Activated T-cell treated with anti-CD3 and anti-CD28 coated beads, Interleukin-2, amount 50 U/mL, for 1 hour (primary cell): ENCODE measurements at regions not wholly inside any gene's neighbourhood (a gene's known extent, or its start where the extent isn't known, plus 50 kb on each side); places are given as distances from the start of the nearest gene placed in this dataset.
A peak's percentile ranks its signal among the peaks of the same experiment; 100 is the strongest.
"Not testable (repeated sequence)": the region's sequence is repeated elsewhere in the genome, so short reads cannot be mapped to it uniquely, and the experiment has no call there.

Experiments
- DNase-seq: peaks from one replicate; pipeline ENCODE4 v3.0.0-alpha.2; 2020

DNA sequence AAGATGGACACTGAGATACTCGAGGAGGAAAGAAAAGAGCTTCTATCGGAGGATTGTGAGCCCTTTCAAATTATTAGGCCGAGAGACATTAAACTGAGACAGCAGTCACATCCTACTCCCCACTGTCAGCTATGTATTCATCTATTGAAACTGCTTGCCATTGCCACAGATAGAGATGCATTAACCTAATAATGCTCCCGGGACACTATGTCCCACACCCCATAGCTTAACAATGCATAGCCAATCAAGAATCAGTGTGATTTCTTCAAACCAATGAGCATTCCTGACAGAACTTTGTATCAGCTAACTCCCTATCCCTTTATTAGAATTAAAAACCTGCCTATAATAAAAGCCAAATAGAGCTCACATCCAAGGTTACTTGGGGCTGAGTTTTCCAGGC is 118.1 kb upstream of the NEIL3 start:
- DNase-seq = no peak

DNA sequence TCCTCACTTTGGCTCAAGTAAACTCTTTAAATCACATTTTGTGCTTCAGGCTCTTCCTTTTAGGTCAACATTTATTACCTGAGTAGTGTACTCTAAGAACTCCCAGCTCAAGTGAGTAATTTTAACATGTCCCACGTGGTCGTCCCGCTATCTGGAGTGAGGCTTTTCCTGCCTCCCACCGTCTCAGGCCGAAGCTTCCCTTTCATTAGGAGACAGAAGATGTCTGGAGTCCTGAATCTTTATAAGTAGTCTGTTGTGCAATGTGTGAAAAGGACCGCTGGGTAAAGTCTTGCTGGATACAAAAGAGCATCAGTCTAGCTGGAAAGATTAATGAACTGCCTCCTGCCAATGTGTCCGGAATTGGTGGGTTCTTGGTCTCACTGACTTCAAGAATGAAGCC is 117.7 kb upstream of the NEIL3 start:
- no peak for DNase-seq

DNA sequence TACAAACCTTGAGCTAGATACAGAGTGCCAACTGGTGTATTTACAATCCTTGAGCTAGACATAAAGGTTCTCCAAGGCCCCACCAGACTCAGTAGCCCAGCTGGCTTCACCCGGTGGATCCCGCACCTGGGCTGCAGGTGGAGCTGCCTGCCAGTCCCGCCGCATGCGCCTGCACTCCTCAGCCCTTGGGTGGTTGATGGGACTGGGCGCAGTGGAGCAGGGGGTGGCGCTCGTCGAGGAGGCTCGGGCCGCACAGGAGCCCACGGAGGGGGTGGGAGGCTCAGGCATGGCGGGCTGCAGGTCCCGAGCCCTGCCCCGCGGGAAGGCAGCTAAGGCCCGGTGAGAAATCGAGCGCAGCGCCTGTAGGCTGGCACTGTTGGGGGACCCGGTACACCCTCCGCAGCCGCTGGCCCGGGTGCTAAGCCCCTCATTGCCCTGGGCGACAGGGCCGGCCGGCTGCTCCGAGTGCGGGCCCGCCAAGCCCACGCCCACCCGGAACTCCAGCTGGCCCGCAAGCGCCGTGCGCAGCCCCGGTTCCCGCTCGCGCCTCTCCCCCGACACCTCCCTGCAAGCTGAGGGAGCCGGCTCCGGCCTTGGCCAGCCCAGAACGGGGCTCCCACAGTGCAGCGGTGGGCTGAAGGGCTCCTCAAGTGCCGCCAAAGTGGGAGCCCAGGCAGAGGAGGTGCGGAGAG is 116.5 kb upstream of the NEIL3 start:
- not testable (repeated sequence) for DNase-seq

DNA sequence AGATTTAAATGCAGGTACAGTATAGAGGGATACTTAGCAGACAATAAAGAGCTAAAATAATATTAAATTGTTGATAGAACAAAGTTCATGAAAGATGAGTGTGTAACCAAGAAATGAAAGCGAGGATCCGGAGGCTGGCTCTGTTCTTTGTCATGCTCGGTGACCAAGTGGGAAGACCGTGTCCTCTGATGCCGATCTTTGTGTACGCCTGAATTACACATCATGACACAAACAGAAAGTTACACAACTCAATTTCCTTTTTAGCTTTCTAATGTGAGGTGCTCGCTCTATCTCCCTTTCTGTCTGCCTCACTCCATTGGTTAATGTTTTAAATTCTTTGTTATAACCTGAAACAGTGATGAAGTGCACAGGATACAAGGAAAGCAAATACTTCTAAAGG is 114.8 kb upstream of the NEIL3 start:
- DNase-seq = no peak

DNA sequence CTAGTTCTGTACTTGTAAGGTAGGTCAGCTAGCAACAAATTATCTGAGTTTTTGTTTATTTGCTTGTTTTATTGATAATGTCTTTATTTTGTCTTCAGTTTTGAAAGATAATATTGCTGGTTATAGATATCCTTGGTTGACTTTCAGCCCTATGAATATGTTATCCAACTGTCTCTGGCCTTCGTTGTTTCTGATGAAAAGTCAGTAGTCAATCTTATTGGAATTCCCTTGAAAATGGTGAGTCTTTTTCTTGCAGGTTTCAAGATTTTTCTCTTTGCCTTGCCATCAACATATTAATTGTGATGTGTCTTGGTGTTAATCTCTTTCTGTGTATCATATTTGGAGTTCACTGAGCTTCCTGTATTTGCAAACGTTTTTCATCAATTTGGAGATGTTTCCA is 113.1 kb upstream of the NEIL3 start:
- DNase-seq = no peak

DNA sequence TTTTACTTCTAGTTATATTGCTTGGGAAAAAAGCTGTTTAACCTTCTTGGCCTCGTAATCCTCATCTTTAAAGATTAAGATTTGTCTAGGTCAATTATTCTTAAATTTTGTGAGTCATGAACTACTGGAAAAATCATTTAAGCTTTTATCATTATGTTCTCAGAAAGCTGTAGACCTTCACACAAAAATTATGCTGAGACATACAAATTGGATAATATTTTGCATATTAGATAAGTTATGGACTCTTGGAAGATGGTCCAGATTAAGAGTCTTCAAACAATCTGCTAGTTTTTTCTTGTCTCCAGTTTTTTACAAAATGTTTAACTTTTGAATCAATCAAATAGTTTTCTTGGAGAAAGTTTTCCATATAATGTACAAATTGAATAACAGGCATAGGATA is 108.1 kb upstream of the NEIL3 start:
- DNase-seq = no peak

DNA sequence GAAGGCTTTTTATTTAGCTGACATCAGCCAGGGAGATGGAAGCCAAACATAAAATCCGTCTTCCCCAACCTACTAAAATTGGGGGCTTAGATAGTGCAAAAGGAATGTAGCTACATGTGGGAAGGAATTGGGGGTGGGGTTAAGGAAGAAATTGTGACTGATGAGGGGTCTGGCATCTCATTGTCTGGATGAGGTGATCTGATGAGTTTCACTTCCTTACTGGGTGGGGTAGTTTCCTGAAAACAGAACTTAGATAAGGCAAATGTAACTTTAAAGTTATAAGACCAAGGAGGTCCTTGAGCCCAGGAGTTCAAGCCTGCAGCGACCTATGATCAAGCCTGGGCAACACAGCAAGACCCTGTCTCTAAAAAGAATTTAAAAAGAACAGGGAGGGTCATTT is 105.5 kb upstream of the NEIL3 start:
- DNase-seq = no peak

DNA sequence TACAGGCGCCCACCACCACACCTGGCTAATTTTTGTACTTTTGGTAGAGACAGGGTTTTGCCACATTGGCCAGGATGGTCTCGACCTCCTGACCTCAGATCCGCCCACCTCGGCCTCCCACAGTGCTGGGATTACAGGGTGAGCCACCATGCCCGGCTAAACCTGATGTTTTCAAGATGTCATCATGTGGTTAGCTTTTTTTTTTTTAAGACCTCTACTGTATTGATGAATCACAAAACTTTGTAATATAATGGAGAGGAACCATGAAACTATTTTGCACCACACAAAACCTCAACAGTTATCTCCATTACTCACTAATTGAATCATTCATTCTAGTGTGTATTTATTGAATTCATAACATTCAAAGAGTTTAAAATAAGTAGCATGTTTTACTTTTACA is 94.7 kb upstream of the NEIL3 start:
- DNase-seq = no peak

DNA sequence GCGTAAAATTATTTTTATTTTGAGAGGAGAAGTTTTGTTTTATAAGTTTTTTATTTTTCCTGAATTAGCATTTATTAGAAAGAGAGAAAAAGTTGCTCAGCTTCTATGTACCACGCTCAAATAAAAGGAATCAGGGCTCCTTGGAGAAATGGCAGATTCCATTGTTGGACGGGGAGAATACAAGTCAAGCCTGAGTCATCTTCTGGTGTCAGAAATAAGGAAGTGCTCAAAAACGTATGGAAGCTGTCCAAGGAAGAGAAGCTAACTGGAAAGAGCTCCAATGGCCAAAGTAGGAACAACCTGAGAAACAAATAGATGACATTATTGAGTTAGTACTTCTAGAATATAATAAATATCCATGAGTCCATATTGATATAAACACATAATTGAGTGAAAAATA is 89.3 kb upstream of the NEIL3 start:
- DNase-seq = no peak

DNA sequence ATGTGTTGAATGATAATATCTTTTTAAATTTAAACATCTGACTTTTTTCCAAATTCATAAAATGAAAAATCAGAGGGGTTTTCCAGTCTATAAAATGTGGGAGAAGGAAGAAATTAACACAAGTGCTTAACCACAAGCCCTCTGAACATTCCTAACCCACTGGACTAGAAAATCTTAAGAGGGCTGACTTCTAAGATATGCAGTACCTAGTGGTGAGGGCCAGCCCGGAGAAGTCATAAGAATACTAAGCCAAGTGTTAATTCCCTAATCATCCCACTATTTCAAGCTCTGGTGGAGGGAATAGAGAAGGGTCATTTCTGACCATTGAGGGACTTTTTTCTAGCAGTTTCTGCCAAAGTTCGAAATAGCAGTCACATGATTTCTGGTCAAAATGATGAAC is 86.9 kb upstream of the NEIL3 start:
- no peak for DNase-seq

DNA sequence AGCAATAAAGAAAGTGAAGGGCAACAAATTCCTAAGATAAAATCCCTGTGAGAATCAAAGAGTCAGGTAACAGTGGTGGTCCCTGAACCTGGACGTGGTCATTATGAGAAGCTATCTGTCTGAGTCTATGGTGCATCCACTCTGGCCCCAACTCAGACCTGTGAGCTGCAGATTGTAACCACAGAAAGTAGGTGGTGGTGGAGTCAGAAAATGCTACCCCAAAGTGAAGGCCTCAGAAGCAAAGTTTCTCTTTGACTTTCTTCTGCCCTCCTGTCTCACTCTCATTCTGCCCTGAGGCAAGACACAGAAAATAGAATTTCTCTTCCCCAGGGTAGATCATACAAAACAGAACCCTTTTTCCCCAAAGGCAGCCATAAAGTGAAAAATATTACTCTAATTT is 84.1 kb upstream of the NEIL3 start:
- DNase-seq = no peak

DNA sequence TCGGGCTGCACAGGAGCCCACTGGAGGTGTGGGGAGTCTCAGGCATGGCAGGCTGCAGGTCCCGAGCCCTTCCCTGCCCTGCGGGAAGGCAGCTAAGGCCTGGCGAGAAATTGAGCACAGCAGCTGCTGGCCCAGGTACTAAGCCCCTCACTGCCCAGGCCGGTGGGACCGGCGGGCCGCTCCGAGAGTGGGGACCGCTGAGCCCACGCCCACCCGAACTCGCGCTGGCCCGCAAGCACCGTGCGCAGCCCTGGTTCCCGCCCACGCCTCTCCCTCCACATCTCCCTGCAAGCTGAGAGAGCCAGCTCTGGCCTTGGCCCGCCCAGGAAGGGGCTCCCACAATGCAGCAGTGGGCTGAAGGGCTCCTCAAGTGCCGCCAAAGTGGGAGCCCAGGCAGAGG is 82.0 kb upstream of the NEIL3 start:
- no peak for DNase-seq

DNA sequence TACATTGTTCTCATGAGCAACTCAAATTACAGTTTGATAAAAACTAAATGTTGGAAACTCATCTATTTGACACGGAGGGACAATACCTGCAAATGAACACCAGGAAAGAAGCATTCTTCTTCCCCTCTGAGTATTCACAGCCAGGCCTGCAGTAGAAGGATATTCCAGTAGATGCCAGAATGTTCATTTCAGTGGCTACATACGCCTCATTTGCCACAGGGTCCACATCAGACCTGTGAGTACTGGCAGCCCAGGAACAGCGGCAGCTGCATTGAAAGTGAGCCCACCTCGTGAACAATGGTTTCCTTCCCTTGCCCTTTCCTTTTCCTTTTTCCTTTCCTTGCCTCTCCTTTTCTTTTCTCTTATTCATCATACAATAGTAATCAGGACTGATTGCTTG is 81.1 kb upstream of the NEIL3 start:
- DNase-seq = no peak

DNA sequence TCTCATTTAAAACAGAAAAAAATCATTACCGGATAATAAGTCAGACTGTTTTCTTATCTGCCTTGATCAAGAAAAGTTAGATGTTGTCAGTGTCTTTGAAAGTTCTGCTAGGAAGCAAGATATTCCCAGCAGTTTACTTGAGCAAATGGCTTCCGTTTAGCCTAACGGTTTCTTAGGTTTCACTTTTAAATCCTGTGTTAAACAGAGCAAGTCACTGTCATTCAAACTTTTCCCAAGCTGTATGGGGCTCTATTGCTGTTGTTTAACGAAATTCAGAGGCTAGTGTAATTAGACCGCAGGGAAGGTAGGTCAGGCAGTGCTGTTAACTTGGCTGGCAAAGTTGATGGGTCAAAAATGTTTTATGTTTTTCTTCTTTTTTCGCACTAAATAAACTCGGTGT is 80.3 kb upstream of the NEIL3 start:
- DNase-seq = no peak

DNA sequence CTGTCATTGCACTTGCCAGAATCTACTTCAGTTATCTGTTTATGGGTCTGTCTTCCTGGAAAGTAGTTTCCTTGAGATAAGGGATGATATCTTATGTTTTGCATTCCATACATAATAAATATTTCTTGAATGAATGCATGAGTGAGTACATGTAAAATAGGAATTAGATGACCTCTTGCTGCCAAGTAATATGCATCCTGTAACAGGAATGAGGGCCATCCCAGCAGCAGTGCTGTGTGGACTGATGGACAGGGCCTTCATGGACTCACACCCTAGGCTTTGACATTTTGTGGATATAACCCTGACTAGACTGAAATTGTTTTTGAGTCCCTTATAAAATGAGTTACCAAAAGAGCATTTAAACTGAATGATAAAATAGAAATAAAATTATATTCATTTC is 77.2 kb upstream of the NEIL3 start:
- no peak for DNase-seq

DNA sequence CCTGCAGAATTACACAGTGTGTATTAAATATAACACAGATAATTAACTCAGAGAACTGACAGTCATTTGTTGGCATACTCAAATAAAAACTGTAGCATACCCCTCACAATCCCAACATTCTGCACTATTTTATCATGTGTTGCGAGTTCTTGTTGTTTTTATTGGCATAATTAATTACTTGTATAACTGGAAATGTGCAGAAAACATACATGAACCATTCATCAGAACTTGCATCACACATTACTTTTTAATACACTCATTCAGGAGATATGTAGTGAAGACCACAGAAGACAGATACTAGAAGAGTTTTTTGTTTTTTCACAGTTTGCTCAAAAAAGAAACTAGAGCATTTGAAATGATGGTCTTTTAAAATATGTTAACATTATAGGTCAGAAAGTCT is 74.6 kb upstream of the NEIL3 start:
- no peak for DNase-seq

DNA sequence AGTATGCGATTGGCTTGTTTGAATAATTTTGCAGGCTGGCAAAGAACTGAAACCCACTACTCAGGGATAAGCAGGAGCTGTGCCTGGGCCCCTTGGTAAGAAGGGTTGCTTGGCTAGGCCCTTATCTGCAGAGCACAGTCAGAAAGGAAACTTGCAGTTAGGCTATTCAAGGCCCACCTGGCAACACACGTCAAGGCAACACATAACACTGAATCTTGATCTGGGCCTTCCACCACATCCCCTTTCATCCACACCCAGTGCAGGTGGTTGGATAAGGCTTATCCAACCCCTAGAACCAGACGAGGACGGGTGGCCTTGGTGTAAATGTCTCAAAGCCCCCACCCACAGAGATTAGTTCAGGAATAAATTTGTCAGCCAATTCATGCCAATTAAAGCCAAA is 72.8 kb upstream of the NEIL3 start:
- DNase-seq = no peak

DNA sequence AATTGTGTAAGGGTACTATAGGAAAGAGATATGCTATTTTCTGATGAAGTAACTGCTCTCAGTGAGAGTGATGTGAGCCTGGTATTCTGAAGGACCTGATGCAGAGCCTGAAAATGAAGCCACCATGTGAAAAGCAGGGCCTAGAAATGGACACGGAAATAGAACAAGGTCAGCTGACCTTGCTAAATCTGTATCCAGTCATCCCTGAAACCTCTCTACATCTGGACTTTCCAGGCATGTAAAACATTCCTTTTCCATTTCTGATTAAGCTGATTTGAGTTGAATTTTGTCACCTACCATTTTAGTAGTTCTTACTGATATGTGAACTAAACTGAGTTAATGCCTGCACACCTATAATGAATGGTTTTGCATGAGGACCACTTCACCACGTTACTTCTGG is 72.4 kb upstream of the NEIL3 start:
- no peak for DNase-seq

DNA sequence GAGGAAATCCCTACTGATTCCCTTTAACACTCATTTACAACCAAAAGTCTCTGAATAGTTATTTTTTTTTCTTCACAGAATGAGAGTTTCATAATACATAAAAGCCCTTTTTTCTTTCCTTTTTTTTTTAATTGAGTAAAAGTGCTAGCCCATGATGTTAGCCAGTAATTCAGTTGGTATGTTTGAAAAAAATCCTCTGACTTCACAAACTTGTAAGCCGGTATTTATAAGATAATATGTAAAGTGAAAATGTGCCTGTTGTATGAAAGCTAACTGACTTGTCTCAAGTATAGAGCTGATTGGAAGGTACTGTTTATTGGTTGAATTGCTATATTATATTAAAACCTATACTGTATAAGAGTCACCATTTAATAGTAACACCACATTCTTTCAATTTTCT is 70.2 kb upstream of the NEIL3 start:
- no peak for DNase-seq

DNA sequence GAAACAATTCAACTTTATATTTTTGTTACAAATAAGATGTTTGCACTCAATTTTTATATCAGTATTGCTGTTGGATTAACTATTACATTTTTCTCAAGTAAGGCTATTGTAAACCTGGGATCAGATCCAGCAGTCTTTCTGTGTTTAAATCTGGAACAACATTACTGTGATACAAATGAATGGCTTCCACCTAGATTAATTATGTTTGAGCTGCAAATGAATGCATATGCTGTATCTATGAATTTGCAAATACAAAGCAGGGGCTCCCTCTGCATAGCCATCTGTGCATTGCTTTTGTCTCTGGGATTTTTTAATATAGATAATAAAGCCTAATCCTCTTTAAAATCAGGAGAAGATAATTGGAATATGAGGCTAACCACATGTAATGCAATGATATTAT is 69.8 kb upstream of the NEIL3 start:
- DNase-seq = no peak

DNA sequence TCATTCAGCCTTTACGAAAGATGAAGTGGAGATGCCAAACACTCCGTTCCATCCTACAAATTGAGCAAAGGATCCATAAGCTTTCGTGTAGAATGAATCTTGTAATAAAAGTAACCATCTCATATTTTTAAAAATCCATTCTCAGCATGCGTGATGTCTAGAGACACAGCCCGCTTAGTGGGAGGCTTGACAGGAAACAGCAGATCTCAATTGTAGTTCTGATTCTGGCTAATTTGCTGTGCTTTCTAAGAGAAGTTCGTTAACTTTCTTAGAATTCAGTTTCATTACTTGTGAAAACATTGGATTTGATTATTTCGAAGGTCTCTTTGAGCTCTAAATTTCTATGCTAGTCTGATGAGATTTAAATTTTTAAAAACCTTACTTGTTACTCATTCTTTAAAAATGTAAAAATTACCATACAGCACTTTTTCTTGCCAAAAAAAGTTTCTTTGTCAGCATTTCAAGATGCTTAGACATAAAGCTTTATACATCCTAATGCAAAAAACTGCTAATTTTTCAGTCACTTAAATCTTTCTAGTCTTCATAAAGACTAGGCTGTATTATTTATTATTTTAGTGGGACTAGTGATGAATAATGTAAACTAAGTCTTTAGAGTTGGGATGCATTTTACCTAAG is 66.9 kb upstream of the NEIL3 start:
- no peak for DNase-seq

DNA sequence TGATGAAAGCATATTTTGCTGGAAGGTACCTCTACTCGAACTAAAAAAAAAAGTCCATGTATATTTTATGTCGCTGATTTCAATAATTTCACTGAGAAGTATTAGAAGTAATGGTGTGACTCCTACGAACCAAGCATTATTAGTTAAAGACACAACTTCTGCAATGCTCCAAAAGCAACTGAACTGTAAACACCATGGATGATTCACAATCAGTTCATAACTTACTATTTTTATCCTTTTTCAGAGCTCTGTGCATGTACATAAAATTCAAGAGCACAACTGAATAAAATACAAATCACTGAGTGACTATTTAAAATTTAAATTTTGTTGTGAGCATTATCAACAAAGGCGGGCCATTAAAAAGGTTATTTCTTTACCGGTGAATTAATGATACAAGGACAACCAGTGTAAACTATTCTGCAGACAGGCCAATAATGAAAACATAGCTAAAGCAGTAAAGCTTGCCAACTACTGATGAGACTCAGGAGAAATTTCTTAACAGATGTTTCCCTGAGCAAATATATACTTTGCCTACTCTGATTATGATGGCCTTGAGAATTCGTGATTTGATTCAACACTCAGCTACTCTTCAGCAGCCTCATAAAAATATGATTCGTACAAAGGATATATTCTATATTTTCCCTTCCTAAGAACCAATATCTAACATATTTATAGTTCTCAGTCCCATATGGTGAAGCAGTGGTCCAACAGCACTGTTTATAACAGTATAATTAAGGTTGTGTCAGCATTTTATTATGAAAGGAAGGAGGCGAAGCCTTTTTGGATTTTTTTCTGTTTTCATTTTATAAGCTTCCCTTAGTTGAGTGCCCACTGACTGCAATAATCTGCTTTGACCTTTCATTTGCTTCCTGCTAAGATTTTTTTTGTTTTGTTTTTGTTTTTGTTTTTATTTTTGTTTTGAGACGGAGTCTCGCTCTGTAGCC is 62.8 kb upstream of the NEIL3 start:
- DNase-seq = no peak

DNA sequence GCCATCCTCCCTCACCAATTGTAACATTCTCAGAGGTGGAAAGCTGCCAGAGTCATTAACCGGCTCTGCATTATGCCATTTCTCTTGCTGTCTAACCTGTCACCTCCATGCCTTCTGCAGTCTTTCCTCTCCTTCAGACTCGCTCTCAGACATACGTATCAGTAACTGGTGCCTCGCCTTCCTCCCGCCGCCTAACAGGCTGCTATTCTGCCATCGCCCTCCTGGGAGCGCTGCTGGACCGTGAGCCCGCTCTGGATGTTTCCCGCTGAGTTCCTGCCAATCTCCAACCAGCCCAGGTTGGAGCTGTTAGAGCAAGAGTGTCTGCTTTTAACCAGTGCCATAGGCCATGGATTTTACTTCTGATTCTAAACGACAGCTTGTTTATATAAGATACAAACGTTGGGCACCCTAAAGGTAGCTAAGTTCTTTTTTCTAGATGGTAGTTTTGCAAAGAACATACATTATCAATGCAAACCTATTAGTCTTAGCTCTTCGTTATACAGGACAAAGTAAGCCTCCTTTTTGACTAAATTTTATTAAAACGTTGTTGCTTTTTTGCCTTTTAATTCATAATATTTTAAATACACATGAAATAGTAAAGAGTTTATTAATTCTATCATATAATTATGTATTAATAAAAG is 59.5 kb upstream of the NEIL3 start:
- peak; percentile 72 for DNase-seq

DNA sequence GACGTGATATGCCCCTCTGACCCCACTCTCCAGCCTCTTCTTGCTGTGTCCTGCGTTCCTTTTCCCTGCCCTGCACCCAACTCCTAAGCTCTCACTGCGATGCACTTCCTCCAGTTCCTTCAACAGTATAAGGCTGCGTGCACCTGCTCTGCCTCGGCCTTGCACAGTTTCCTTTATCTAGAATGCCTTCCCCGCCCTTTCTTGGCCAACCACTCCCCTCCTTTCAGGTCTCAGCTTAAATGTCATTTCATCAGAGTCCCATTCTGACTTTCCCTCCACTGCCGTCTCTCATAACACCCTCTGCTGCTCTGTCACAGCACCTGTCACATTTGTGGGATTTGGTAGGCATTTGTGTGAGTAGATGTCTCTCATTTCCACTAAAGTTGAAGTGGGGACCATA is 58.4 kb upstream of the NEIL3 start:
- no peak for DNase-seq
